Activated CD8-positive, alpha-beta memory T cell treated with anti-CD3 and anti-CD28 coated beads for 1 hour (primary cell): ENCODE measurements at regions not wholly inside any gene's neighbourhood (a gene's known extent, or its start where the extent isn't known, plus 50 kb on each side); places are given as distances from the start of the nearest gene placed in this dataset.
"Not testable (repeated sequence)": the region's sequence is repeated elsewhere in the genome, so short reads cannot be mapped to it uniquely, and the experiment has no call there.

Experiments
- DNase-seq, 2 donors: peaks; one replicate each; pipeline ENCODE4 v3.0.0-alpha.2; 2020; ENCODE audit warnings: low read depth in 1 of 2; ENCODE audit errors: extremely low read depth in 1 of 2

GRCh38 chr7:142575351-142575750 is 173.9 kb upstream of the PRSS1 start:
- not testable (repeated sequence) for DNase-seq

DNA sequence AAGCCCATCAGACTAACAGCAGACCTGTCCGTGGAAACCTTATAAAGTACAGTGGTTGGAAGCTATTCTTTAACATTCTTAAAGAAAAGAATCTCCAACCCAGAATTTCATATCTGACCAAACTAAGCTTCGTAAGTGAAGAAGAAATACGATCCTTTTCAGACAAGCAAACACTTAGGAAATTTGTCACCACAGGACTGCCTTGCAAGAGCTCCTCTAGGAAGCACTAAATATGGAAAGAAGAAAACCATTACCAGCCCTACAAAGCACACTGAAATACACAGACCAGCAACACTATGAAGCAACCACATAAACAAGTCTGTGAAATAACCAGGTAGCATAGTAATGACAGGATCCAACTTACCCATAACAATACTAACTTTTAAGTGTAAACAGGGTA is 177.7 kb upstream of the PRSS1 start:
- no peak for DNase-seq

DNA sequence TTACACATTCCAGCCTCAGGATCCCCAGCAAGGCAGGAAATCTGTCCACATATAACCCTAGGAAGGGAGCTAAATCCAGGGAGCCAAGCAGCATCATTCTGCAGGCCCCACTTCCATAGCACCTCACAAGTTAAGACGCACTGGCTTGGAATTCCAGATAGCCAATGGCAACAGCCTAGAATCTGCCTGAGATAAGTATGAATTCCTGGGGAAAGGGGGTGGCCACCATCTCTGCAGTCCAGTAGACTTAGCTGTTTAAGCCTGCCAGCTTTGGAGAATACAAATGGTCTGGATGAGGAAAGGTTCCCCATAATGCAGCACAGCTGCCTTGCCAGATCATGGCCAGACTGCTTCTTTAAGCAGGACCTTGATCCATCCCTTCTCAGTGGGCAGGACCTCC is 179.4 kb upstream of the PRSS1 start:
- DNase-seq: no peak

- DNase-seq: no peak
Measured at GRCh38 chr7:142568435-142569097, 180.7 kb upstream of the PRSS1 start.

DNA sequence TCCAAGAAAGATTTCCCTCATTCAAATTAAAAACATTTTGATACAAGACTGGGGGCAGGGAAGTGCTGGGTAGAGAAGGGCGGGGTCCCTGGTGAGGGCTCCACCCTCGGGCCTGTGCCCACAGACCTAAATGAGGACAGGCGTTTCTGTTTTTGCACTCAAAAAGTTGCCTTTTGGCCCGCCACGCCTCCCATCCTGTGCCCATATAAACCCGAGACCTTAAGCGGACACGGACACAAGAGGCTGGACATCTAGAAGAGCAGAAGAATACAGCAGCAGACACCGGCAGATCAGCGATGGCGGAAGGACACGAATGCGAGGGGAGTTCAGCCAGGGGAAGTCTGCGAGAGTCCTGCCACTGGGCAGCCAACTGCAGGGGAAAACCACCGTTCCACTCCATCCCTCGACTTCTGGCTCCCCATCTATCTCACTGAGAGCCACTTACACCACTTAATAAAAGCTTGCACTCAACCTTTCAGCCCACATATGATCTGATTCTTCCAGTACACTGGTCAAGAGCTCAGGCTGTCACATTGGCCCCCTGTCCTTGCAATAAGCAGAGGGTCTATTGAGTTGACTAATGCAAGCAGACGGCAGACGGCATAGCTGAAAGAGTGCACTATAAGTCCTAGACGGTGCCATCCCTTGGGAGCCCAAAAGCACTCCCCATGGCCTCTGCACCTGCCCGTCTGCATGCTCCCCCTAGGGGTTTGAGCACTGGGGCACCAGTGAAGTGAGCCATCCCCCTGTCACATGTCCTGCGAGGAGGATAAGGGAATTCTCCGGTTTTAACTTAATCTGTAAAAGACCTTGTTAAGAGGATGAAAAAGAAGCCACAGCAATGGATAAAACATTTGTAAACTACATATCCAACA is 181.8 kb upstream of the PRSS1 start:
- no peak for DNase-seq

- DNase-seq: no peak
Measured at GRCh38 chr7:142566271-142566670, 183.0 kb upstream of the PRSS1 start.

DNA sequence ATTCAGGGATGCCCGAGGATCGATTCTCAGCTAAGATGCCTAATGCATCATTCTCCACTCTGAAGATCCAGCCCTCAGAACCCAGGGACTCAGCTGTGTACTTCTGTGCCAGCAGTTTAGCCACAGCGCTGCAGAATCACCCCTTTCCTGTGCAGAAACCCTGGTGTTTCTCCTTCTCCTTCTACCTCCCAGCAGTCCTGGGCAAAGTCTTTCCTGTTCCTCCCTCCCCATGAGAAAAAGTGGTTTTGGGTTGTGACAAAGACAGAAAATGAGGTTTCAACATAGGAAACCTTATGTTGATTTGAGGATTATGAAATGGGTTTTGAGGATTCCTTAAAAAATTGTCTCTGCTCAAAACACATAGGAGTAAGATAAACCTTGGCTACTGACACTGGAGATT is 185.1 kb upstream of the PRSS1 start:
- not testable (repeated sequence) for DNase-seq

DNA sequence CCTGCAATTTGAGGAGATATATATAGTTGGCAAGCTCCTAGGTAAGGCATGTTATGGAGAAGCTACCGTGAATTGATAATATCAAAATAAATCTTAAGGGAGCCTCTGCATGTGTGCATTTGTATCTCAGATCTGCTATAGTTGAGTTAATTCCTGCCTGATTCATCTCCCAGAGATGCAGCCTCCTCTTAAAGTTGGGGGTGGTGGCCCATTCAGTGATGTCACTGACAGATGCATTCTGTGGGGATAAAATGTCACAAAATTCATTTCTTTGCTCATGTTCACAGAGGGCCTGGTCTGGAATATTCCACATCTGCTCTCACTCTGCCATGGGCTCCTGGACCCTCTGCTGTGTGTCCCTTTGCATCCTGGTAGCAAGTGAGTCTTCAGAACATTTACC is 185.8 kb upstream of the PRSS1 start:
- DNase-seq: no peak

DNA sequence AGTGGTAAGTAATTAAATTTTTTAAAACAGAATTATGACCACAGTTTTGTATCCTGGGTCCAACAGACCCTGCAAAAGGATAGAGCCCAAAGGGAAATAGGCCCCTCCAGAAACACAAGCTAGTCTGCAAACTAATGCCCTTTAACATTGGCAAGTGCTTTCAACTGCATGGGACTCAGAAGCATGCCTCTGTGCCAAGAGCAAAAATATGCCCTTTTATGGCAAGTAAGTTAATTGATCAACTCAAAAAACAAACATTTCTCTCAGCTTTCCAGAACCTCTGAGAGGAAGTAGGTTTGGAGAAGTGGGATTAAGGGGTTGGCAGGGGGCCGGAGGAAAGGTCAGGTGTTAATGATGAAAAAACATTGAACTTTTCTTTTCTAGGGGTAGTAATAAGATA is 186.6 kb upstream of the PRSS1 start:
- DNase-seq: no peak

DNA sequence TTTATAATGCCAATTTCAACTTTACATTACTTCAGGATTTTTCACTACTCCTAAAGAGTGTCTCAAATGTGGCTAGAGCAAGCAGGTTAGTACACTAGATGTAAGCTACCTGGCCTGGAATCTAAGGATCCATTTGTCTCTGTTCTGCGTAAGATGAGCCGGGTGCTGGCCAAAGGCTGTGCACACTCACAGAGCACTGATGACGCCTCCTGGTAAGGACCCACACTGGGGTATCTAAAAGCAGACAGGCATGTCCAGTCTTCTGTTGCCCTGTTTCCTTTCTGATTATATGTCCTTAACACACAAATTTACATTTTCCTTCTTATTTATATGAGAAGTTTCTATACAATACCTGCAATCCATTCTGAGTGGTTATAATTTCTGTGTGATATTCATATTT is 187.9 kb upstream of the PRSS1 start:
- not testable (repeated sequence) for DNase-seq

DNA sequence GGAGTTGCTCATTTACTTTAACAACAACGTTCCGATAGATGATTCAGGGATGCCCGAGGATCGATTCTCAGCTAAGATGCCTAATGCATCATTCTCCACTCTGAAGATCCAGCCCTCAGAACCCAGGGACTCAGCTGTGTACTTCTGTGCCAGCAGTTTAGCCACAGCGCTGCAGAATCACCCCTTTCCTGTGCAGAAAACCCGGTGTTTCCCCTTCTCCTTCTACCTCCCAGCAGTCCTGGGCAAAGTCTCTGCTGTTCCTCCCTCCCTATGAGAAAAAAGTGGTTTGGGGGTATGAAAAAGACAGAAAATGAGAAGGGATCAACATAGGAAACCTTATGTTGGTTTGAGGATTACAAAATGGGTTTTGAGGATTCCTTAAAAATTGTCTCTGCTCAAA is 188.5 kb upstream of the PRSS1 start:
- not testable (repeated sequence) for DNase-seq

GRCh38 chr7:142560166-142560565 is 189.1 kb upstream of the PRSS1 start:
- DNase-seq: no peak

GRCh38 chr7:142557971-142558582 is 191.2 kb upstream of the PRSS1 start:
- peak in 1 of 2 donors; percentile 22 for DNase-seq

GRCh38 chr7:142556740-142557139 is 192.5 kb upstream of the PRSS1 start:
- DNase-seq: no peak

DNA sequence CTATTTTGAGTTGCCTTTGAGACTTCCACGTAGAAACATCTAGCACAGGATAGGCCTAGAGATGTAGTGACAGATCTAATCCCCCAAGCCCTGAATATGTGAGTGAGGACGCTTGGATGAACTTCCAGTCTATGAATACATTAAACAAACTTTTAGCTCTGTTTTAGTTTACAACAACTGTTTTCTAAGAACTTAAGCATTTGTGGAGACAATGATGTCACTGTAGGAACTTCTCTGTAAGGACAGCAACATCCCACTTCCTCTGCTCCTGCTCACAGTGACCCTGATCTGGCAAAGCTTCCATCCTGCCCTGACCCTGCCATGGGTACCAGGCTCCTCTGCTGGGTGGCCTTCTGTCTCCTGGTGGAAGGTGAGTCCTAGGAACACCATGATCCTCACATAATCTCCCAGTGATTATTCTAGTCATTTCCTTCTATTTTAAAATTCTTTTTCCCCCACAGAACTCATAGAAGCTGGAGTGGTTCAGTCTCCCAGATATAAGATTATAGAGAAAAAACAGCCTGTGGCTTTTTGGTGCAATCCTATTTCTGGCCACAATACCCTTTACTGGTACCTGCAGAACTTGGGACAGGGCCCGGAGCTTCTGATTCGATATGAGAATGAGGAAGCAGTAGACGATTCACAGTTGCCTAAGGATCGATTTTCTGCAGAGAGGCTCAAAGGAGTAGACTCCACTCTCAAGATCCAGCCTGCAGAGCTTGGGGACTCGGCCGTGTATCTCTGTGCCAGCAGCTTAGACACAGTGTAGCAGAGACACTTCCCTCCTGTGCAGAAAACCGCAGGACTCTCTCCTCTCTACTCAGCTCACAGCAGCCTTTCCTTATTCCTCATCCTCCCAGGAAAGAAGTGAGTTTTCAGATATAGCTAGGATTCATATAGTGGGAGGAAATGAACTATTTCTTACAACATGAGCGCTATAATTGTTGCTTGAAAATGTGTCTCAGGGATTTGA is 194.4 kb upstream of the PRSS1 start:
- no peak for DNase-seq

DNA sequence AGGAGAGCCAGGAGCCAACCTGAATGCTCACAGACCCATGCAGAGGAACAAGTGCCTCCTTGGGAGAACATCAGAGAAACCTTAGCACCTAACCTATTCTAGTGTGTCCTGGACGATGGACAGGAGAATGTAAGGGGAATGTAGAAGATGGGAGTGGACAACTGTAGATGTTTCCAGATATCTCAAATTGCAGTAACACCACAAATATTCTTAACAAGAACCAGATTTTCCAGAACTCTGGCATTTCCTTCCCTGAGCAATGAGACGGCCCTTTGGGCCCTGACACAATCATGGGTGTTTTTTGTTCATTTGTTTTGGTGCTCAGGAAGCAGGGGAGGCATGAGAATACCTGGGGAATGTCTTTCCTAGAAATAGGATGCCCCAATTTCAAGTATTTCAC is 196.1 kb upstream of the PRSS1 start:
- DNase-seq: no peak

DNA sequence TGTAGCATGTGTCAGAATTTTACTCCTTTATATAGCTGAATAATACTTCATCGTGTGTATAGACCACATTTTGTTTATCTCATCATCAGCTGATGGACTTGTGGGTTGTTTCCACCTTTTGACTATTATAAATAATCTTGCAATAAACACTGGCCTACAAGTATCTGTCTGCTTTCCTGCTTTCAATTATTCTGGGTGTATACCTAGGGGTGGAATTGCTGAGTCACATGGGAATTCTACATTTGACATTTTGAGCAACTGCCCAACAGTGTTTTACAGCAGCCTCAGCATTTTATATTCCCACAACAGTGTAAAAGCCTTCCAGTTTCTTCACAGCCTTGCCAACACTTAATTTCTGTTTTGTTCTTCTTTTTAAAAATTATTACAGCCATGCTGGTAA is 200.3 kb upstream of the PRSS1 start:
- DNase-seq: no peak

DNA sequence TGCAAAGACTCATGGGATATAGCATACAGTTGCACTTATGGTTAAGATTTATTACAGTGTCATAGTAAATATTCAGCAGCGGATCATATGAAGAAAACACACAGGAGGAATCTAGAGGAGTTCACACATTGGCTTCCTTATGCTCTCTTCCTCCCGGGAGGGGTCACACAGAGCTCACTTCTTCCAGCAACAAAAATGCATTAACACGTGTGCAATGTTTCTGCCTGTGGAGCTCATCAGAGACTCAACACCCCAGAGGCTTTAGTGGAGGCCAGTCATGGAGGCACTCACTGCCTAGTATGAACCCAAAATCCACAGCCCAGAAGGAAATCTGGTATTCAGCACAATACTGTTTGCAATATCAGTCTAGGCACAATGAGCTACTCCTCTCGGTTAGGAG is 202.8 kb upstream of the PRSS1 start:
- no peak for DNase-seq

GRCh38 chr7:142542942-142543341 is 206.3 kb upstream of the PRSS1 start:
- DNase-seq: no peak

DNA sequence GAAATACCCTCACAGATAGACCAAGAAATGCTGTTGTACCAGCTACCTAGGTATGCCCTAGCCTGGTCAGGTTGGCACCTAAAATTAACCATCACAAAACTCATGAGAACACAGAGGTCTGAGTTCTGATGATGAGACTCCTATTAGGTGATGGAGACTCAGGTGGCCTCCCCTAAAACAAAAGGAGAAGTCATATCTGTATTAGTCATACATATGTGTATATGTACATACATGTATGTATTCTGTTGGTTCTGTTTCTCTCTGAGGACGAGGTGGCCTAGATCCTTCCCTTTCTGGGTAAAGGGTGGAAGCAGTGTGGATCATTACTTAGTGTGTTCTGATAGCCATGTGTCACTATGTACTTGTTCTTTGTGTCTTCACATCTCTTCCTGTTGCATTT is 207.2 kb upstream of the PRSS1 start:
- DNase-seq: no peak

GRCh38 chr7:142540371-142540770 is 208.9 kb upstream of the PRSS1 start:
- no peak for DNase-seq
